GM12878 (cell line): ENCODE measurements at regions not wholly inside any gene's neighbourhood (a gene's known extent, or its start where the extent isn't known, plus 50 kb on each side); places are given as distances from the start of the nearest gene placed in this dataset.

Experiments
- ATAC-seq: fragments of 200-7000 bp; cut with Tn5 transposase; 3 replicates; pipeline ENCODE4 v1.9.1; 2020; ENCODE audit warnings: mild to moderate bottlenecking, moderate library complexity
- BruUV-seq: library from RNA; stranded (reverse); fragments of 400-500 nt; replicated peaks from 2 replicates; lab custom pipeline; 2021; lab: Mats Ljungman, UMichigan
- CTCF ChIA-PET: fragments of 300-600 bp; sonication (Branson Sonifier 250); formaldehyde crosslinking; extraction: SDS; loops from one replicate; lab custom pipeline; 2021; ENCODE audit warnings: inconsistent platforms; lab: Yijun Ruan, JAX
- POLR2A ChIA-PET: fragments of 350-600 bp; formaldehyde crosslinking; extraction: SDS; loops from one replicate; lab custom pipeline; 2021; ENCODE audit warnings: inconsistent platforms; lab: Charles Lee
- RAD21 ChIA-PET: fragments of 300-600 bp; sonication (Branson Sonifier 250); formaldehyde crosslinking; loops from one replicate; lab custom pipeline; 2023; ENCODE audit warnings: antibody characterized with exemption; ENCODE audit not compliant: unreplicated experiment; lab: Charles Lee
- SMC1A ChIA-PET: fragments of 300-600 bp; sonication (Branson Sonifier 250); formaldehyde crosslinking; loops from one replicate; lab custom pipeline; 2023; ENCODE audit not compliant: unreplicated experiment, uncharacterized antibody; lab: Charles Lee
- DNase-seq: peaks from one replicate; pipeline ENCODE4 v3.0.0-alpha.2; 2011; ENCODE audit warnings: low read depth, low spot score
- FAIRE-seq: peaks from 3 replicates; lab custom pipeline; 2011; peaks lifted over from hg19 to GRCh38; lab: Jason Lieb, UNC
- H2AFZ ChIP-seq: 2 replicates; pipeline ENCODE4 v1.6.0; 2011; ENCODE audit warnings: low read depth, low read length, control low read depth; ENCODE audit not compliant: control insufficient read depth
- H3K27ac ChIP-seq: 2 replicates; pipeline ENCODE4 v1.5.1; 2011; ENCODE audit warnings: control low read depth; ENCODE audit not compliant: control insufficient read depth, insufficient read depth
- H3K27me3 ChIP-seq, 2 experiments: replicated peaks in 1 of 2; 2 replicates each; pipeline versions ENCODE4 v1.6.0 to v1.6.1; 2011; ENCODE audit warnings: low read length in 1 of 2; ENCODE audit not compliant: control insufficient read depth in 2 of 2, insufficient read depth in 2 of 2
- H3K36me3 ChIP-seq, 2 experiments: 2 replicates each; pipeline ENCODE4 v1.5.1; 2011; ENCODE audit warnings: low read length in 1 of 2; ENCODE audit not compliant: control insufficient read depth in 2 of 2, insufficient read depth in 2 of 2
- H3K4me1 ChIP-seq: 2 replicates; pipeline ENCODE4 v1.6.1; 2011; ENCODE audit warnings: mild to moderate bottlenecking, low read length, moderate library complexity, mixed read lengths; ENCODE audit not compliant: control insufficient read depth, insufficient read depth
- H3K4me2 ChIP-seq: 2 replicates; pipeline ENCODE4 v1.6.0; 2011; ENCODE audit warnings: control low read depth; ENCODE audit not compliant: control insufficient read depth, insufficient read depth
- H3K4me3 ChIP-seq: fragments of 200-600 bp; sonication (generic); 2 replicates; pipeline ENCODE4 v1.5.1; 2016
- H3K79me2 ChIP-seq: 2 replicates; pipeline ENCODE4 v1.6.0; 2011; ENCODE audit warnings: low read length; ENCODE audit not compliant: control insufficient read depth, insufficient read depth
- H3K9ac ChIP-seq: 2 replicates; pipeline ENCODE4 v1.8.0; 2011; ENCODE audit warnings: low read length, control low read depth, mixed read lengths; ENCODE audit not compliant: control insufficient read depth, insufficient read depth
- H3K9me3 ChIP-seq: replicated peaks from 3 replicates; pipeline ENCODE4 v1.5.1; 2011; ENCODE audit warnings: mild to moderate bottlenecking, low read length; ENCODE audit not compliant: control insufficient read depth, insufficient read depth
- H4K20me1 ChIP-seq: 2 replicates; pipeline ENCODE4 v1.6.0; 2011; ENCODE audit not compliant: control insufficient read depth, insufficient read depth
- CEBPB ChIP-seq, 2 experiments: fragments of 150-350 bp in 1 of 2; IDR thresholded peaks; 2 replicates each; pipeline ENCODE4 v1.6.1; 2012 to 2014; ENCODE audit warnings: low read depth in 2 of 2, low read length in 2 of 2, borderline replicate concordance in 1 of 2, inconsistent platforms in 1 of 2
- CREB1 ChIP-seq: IDR thresholded peaks from 2 replicates; pipeline ENCODE4 v1.6.1; 2012; ENCODE audit warnings: low read depth, mild to moderate bottlenecking, inconsistent platforms
- HDAC2 ChIP-seq: fragments of 200-600 bp; sonication (generic); IDR thresholded peaks from 2 replicates; pipeline ENCODE4 v1.6.1; 2017
- IRF4 ChIP-seq: IDR thresholded peaks from 2 replicates; pipeline ENCODE4 v1.6.1; 2011; ENCODE audit warnings: low read depth, low read length
- MXI1 ChIP-seq: fragments of 150-350 bp; IDR thresholded peaks from 2 replicates; pipeline ENCODE4 v1.6.1; 2011; ENCODE audit warnings: low read depth, mild to moderate bottlenecking, inconsistent platforms, low read length, improper control_type of control experiment
- NKRF ChIP-seq: fragments of 450-650 bp; conservative IDR thresholded peaks from 2 replicates; pipeline ENCODE4 v1.6.1; 2017; ENCODE audit warnings: mild to moderate bottlenecking, moderate library complexity
- PAX5 ChIP-seq: IDR thresholded peaks from 2 replicates; pipeline ENCODE4 v1.6.1; 2011; ENCODE audit warnings: low read depth, low read length, borderline replicate concordance
- PKNOX1 ChIP-seq: fragments of 450-650 bp; IDR thresholded peaks from 2 replicates; pipeline ENCODE4 v1.6.1; 2016; ENCODE audit warnings: mild to moderate bottlenecking
- RAD21 ChIP-seq: IDR thresholded peaks from 2 replicates; pipeline ENCODE4 v1.6.1; 2011; ENCODE audit warnings: mild to moderate bottlenecking, low read depth, low read length, moderate library complexity; ENCODE audit not compliant: insufficient read depth
- RELA ChIP-seq: fragments of 450-650 bp; IDR thresholded peaks from 2 replicates; pipeline ENCODE4 v1.8.0; 2014; ENCODE audit warnings: borderline replicate concordance; ENCODE audit not compliant: partially characterized antibody
- SMC3 ChIP-seq: IDR thresholded peaks from 2 replicates; pipeline ENCODE4 v1.6.1; 2011; ENCODE audit warnings: low read length, improper control_type of control experiment, borderline replicate concordance
- SUPT20H ChIP-seq: IDR thresholded peaks from 2 replicates; pipeline ENCODE4 v1.6.1; 2011; ENCODE audit warnings: low read depth, mild to moderate bottlenecking, low read length, moderate library complexity, borderline replicate concordance; ENCODE audit not compliant: control insufficient read depth
- SUZ12 ChIP-seq: fragments of 200-600 bp; sonication (generic); IDR thresholded peaks from one replicate; pipeline ENCODE4 v1.6.1; 2018; ENCODE audit warnings: antibody characterized with exemption, mild to moderate bottlenecking; ENCODE audit not compliant: unreplicated experiment
- TCF7 ChIP-seq: IDR thresholded peaks from 2 replicates; pipeline ENCODE4 v1.6.1; 2014; ENCODE audit warnings: antibody characterized with exemption, borderline replicate concordance
- WGBS: methylation state at CpG from one replicate; pipeline ENCODE4 v1.1.6; 2016; ENCODE audit warnings: low lambda C conversion rate; ENCODE audit not compliant: insufficient replicate concordance, insufficient coverage; ENCODE audit errors: missing lambda C conversion rate; 5-methylcytosine and 5-hydroxymethylcytosine counted together
- in situ Hi-C: fragments of 300-500 bp; cut with MboI; formaldehyde crosslinking; loops from 9 replicates; pipeline ENCODE4 v1.14.3; 2018; ENCODE audit warnings: mixed read lengths
- intact Hi-C: fragments of 100-400 bp; cut with micrococcal nuclease; formaldehyde crosslinking; loops from one replicate; pipeline ENCODE4 v1.14.2; 2022; ENCODE audit not compliant: unreplicated experiment
- TF ChIP-seq, protein P1 (sequence below): IDR thresholded peaks from 2 replicates; pipeline ENCODE4 v1.6.1; 2011; ENCODE audit warnings: mild to moderate bottlenecking, low read depth, low read length, moderate library complexity; ENCODE audit not compliant: insufficient replicate concordance

GRCh38 chr4:153084980-153085630, 119.1 kb upstream of the TRIM2 start (continued):
- 0 out of 2 replicates have a peak, but pooled peaks have one; percentile 19 for TF ChIP-seq PKNOX1
- 0 out of 2 replicates have a peak, but pooled peaks have one; percentile 34 for TF ChIP-seq CREB1
- TF ChIP-seq PAX5: peak; percentile 96
- peak; percentile 71 for TF ChIP-seq RAD21
- TF ChIP-seq RELA: peak; percentile 20
- TF ChIP-seq HDAC2: no peak
- no peak for TF ChIP-seq CEBPB (IDR thresholded peaks at IDR 0.05; ENCODE audit: borderline replicate concordance in 1 of 2, low read depth in 2 of 2, low read length in 2 of 2)
- TF ChIP-seq SMC3: peak; percentile 85; the same call in 1 of the 2 replicates
- TF ChIP-seq, all 136 proteins: peak for 10

DNA sequence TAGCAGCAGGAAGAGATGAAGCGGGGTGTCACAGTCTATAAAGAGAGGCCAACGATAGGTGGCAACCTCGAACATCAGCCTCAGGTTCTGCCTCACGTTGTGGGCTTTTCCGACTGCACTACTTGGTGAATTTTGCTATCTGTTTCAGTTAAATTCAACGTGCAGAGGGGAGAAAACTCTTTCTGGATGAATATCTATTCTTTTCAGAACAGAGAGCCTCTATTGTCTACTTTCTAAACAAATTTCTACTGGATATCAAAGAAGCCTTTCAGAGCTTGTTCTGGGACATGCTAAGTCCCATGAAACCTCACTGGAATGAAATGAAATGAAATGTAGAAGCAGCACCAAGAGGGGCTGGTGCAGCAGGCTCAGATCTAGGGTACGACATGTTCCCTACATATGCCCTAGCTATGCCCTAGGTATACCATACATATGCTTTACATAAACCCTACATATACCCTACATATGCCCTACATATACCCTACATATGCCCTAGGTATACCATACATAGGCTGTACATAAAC, 116.5 kb upstream of the TRIM2 start:
- in situ Hi-C loops (loop anchor here (5.0 kb wide), 1 partner anchor 240 kb away; no protein-coding TSS in a partner anchor), intact Hi-C loops (loop anchor here (1.0 to 5.0 kb wide), 3 partner anchors 29 to 560 kb away; no protein-coding TSS in a partner anchor)
- no peaks in the 10 kb centered on the region for H3K36me3 ChIP-seq
- ChIA-PET SMC1A (interaction anchor here (3.6 kb wide), 1 partner anchor 39 kb away, joined by 22 read pairs; no protein-coding TSS in a partner anchor), CTCF (interaction anchor here (1.2 to 4.1 kb wide), 2 partner anchors 40 to 556 kb away, joined by 3 to 27 read pairs; no protein-coding TSS in a partner anchor), POLR2A (no interaction called here), RAD21 (interaction anchor here (1.4 kb wide), 1 partner anchor 40 kb away, joined by 5 read pairs; no protein-coding TSS in a partner anchor)
- H4K20me1 ChIP-seq: no peaks in the 10 kb centered on the region
- ATAC-seq (no peak), FAIRE-seq (no peak), DNase-seq (no peak)
- H3K79me2 ChIP-seq: no peaks in the 10 kb centered on the region
- no peaks in the 10 kb centered on the region for H3K27me3 ChIP-seq
- whole genome bisulfite sequencing: 62% methylated on average over 7 of the region's 7 CpGs
- H3K27ac ChIP-seq: no peak overlapping the region
- no peak overlapping the region for H3K4me2 ChIP-seq
- H3K4me1 ChIP-seq: no peaks in the 10 kb centered on the region
- H3K9me3 ChIP-seq: no peaks in the 10 kb centered on the region
- BruUV-seq: no TSS peak
- no peak overlapping the region for H3K9ac ChIP-seq
- no peak overlapping the region for H3K4me3 ChIP-seq
- H2AFZ ChIP-seq: no peak overlapping the region
- TF ChIP-seq TCF7 (no peak), NKRF (no peak), MXI1 (no peak), IRF4 (no peak), SMC3 (no peak), PAX5 (no peak), SUPT20H (no peak), SUZ12 (no peak)
- TF ChIP-seq, protein P1, sequence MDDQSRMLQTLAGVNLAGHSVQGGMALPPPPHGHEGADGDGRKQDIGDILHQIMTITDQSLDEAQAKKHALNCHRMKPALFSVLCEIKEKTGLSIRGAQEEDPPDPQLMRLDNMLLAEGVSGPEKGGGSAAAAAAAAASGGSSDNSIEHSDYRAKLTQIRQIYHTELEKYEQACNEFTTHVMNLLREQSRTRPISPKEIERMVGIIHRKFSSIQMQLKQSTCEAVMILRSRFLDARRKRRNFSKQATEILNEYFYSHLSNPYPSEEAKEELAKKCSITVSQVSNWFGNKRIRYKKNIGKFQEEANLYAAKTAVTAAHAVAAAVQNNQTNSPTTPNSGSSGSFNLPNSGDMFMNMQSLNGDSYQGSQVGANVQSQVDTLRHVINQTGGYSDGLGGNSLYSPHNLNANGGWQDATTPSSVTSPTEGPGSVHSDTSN: no peak
